ENCODE measurements at regions not wholly inside any gene's neighbourhood (a gene's known extent, or its start where the extent isn't known, plus 50 kb on each side); places are given as distances from the start of the nearest gene placed in this dataset.

- H3K9me3 ChIP-seq (ENCODE audit: control insufficient read depth, insufficient read depth, low read length) = no peaks in the 10 kb centered on the region
- no peak overlapping the region for H3K27ac ChIP-seq (ENCODE audit: low read length)
- Mint-ChIP-seq H3K27me3 (ENCODE audit: low read depth in 2 of 2) (peaks cover 12 to 23% of the 10 kb centered on the region in 2 donors), H3K4me3 (no peak overlapping the region), H3K9me3 (peaks cover 0 to 3% of the 10 kb centered on the region in 2 donors), H3K4me1 (no peaks in the 10 kb centered on the region), H3K36me3 (no peaks in the 10 kb centered on the region), H3K27ac (no peak overlapping the region)
- H3K36me3 ChIP-seq (ENCODE audit: control insufficient read depth, insufficient read depth, low read length) = no peaks in the 10 kb centered on the region
- ATAC-seq (no peak), DNase-seq (no peak)
- no peaks in the 10 kb centered on the region for H3K4me1 ChIP-seq (ENCODE audit: control insufficient read depth, insufficient read depth, low read length)
- no peaks in the 10 kb centered on the region for H3K27me3 ChIP-seq (ENCODE audit: control insufficient read depth, insufficient read depth, low read length)
- TF ChIP-seq CTCF (IDR thresholded peaks at IDR 0.05) = no peak
- WGBS (ENCODE audit: insufficient coverage) = 33% methylated on average over 3 of the region's 3 CpGs
- no peak overlapping the region for H3K4me3 ChIP-seq (ENCODE audit: low read length)
- intact Hi-C loops (cut with micrococcal nuclease) = no loop called here
Observed at GRCh38 chr1:112083487-112083886, 94.0 kb upstream of the KCND3 start.

- WGBS (ENCODE audit: insufficient coverage) = 42% methylated on average over 7 of the region's 7 CpGs
Observed at GRCh38 chr1:112092656-112093371, 103.3 kb upstream of the KCND3 start.

GRCh38 chr1:112093372-112093694 lies 103.9 kb upstream of the KCND3 start:
- Mint-ChIP-seq H3K4me1 (no peaks in the 10 kb centered on the region), H3K4me3 (no peak overlapping the region), H3K36me3 (no peaks in the 10 kb centered on the region), H3K9me3 (peaks cover 0 to 2% of the 10 kb centered on the region in 2 donors), H3K27ac (no peak overlapping the region), H3K27me3 (ENCODE audit: low read depth in 2 of 2) (peaks cover 20 to 39% of the 10 kb centered on the region in 2 donors)
- H3K27ac ChIP-seq (ENCODE audit: low read length) = no peak overlapping the region
- WGBS (ENCODE audit: insufficient coverage) = 11% methylated on average over 1 of the region's 1 CpG
- no peak overlapping the region for H3K4me3 ChIP-seq (ENCODE audit: low read length)
- no peak for TF ChIP-seq CTCF (IDR thresholded peaks at IDR 0.05)
- no peak for DNase-seq
- intact Hi-C loops (cut with micrococcal nuclease) = no loop called here
- H3K27me3 ChIP-seq (ENCODE audit: control insufficient read depth, insufficient read depth, low read length) = no peaks in the 10 kb centered on the region
- no peaks in the 10 kb centered on the region for H3K9me3 ChIP-seq (ENCODE audit: control insufficient read depth, insufficient read depth, low read length)
- H3K4me1 ChIP-seq (ENCODE audit: control insufficient read depth, insufficient read depth, low read length) = no peaks in the 10 kb centered on the region
- H3K36me3 ChIP-seq (ENCODE audit: control insufficient read depth, insufficient read depth, low read length) = no peaks in the 10 kb centered on the region
- ATAC-seq = no peak

More at GRCh38 chr1:112092656-112093371, 103.3 kb upstream of the KCND3 start:
- no peak for TF ChIP-seq CTCF (IDR thresholded peaks at IDR 0.05)
- no peak overlapping the region for H3K27ac ChIP-seq (ENCODE audit: low read length)
- H3K9me3 Mint-ChIP-seq = peaks cover 0 to 2% of the 10 kb centered on the region in 2 donors
- no peak overlapping the region for H3K4me3 Mint-ChIP-seq
- H3K36me3 ChIP-seq (ENCODE audit: control insufficient read depth, insufficient read depth, low read length) = no peaks in the 10 kb centered on the region
- DNase-seq (no peak), ATAC-seq (no peak)
- no peaks in the 10 kb centered on the region for H3K9me3 ChIP-seq (ENCODE audit: control insufficient read depth, insufficient read depth, low read length)
- no peaks in the 10 kb centered on the region for H3K4me1 ChIP-seq (ENCODE audit: control insufficient read depth, insufficient read depth, low read length)
- H3K27me3 ChIP-seq (ENCODE audit: control insufficient read depth, insufficient read depth, low read length) = no peaks in the 10 kb centered on the region
- no peaks in the 10 kb centered on the region for H3K36me3 Mint-ChIP-seq
- H3K4me1 Mint-ChIP-seq = no peaks in the 10 kb centered on the region
- peaks cover 24 to 39% of the 10 kb centered on the region in 2 donors for H3K27me3 Mint-ChIP-seq (ENCODE audit: low read depth in 2 of 2)
- no peak overlapping the region for H3K4me3 ChIP-seq (ENCODE audit: low read length)
- no peak overlapping the region for H3K27ac Mint-ChIP-seq
- intact Hi-C loops (cut with micrococcal nuclease) = no loop called here

GRCh38 chr1:112099979-112100378 lies 110.5 kb upstream of the KCND3 start:
- H3K27me3 ChIP-seq (ENCODE audit: control insufficient read depth, insufficient read depth, low read length) = no peaks in the 10 kb centered on the region
- no peaks in the 10 kb centered on the region for H3K4me1 Mint-ChIP-seq
- TF ChIP-seq CTCF (IDR thresholded peaks at IDR 0.05) = no peak
- intact Hi-C loops (cut with micrococcal nuclease) = no loop called here
- peaks cover 0 to 4% of the 10 kb centered on the region in 2 donors for H3K9me3 Mint-ChIP-seq
- 0% methylated on average over 1 of the region's 2 CpGs for WGBS (ENCODE audit: insufficient coverage)
- H3K36me3 Mint-ChIP-seq = no peaks in the 10 kb centered on the region
- no peak overlapping the region for H3K27ac Mint-ChIP-seq
- H3K36me3 ChIP-seq (ENCODE audit: control insufficient read depth, insufficient read depth, low read length) = no peaks in the 10 kb centered on the region
- no peak overlapping the region for H3K27ac ChIP-seq (ENCODE audit: low read length)
- no peaks in the 10 kb centered on the region for H3K9me3 ChIP-seq (ENCODE audit: control insufficient read depth, insufficient read depth, low read length)
- DNase-seq = no peak
- no peaks in the 10 kb centered on the region for H3K4me1 ChIP-seq (ENCODE audit: control insufficient read depth, insufficient read depth, low read length)
- no peak overlapping the region for H3K4me3 ChIP-seq (ENCODE audit: low read length)
- H3K4me3 Mint-ChIP-seq = no peak overlapping the region
- no peak for ATAC-seq
- H3K27me3 Mint-ChIP-seq (ENCODE audit: low read depth in 2 of 2) = peaks cover 2 to 29% of the 10 kb centered on the region in 2 donors

All from natural killer cell (primary cell).